H9 (cell line): ENCODE measurements at regions not wholly inside any gene's neighbourhood (a gene's known extent, or its start where the extent isn't known, plus 50 kb on each side); places are given as distances from the start of the nearest gene placed in this dataset.

Experiments used
- DNase-seq: peaks from one replicate; pipeline ENCODE4 v3.0.0-alpha.2; 2017
- H2AFZ ChIP-seq: one replicate; pipeline ENCODE4 v1.6.1; 2013; ENCODE audit warnings: mild to moderate bottlenecking, low read length, control low read depth, moderate library complexity
- H2AK5ac ChIP-seq: 2 replicates; pipeline ENCODE4 v1.6.1; 2013; ENCODE audit warnings: low read length, control low read depth, mixed read lengths; ENCODE audit not compliant: insufficient read length
- H2BK120ac ChIP-seq: one replicate; pipeline ENCODE4 v1.6.1; 2013; ENCODE audit warnings: low read depth, mild to moderate bottlenecking, low read length, control low read depth, inconsistent platforms; ENCODE audit not compliant: poor library complexity, severe bottlenecking
- H2BK12ac ChIP-seq: 2 replicates; pipeline ENCODE4 v1.6.1; 2013; ENCODE audit warnings: low read length, control low read depth, mixed read lengths, low read depth; ENCODE audit not compliant: insufficient read length
- H2BK15ac ChIP-seq: 2 replicates; pipeline ENCODE4 v1.6.1; 2013; ENCODE audit warnings: low read depth, low read length, control low read depth
- H2BK20ac ChIP-seq: one replicate; pipeline ENCODE4 v1.6.1; 2013; ENCODE audit warnings: low read depth, mild to moderate bottlenecking, low read length, control low read depth, inconsistent platforms; ENCODE audit not compliant: poor library complexity, severe bottlenecking
- H2BK5ac ChIP-seq: 2 replicates; pipeline ENCODE4 v1.6.1; 2013; ENCODE audit warnings: low read length, control low read depth, mixed read lengths; ENCODE audit not compliant: insufficient read length
- H3K14ac ChIP-seq: 2 replicates; pipeline ENCODE4 v1.6.1; 2013; ENCODE audit warnings: low read length, control low read depth; ENCODE audit not compliant: insufficient read depth
- H3K18ac ChIP-seq: 2 replicates; pipeline ENCODE4 v1.6.1; 2013; ENCODE audit warnings: low read depth, mild to moderate bottlenecking, mixed read lengths, low read length, control low read depth; ENCODE audit not compliant: insufficient read length
- H3K23ac ChIP-seq: 2 replicates; pipeline ENCODE4 v1.6.1; 2013; ENCODE audit warnings: low read length, control low read depth, mixed read lengths, low read depth; ENCODE audit not compliant: insufficient read length
- H3K23me2 ChIP-seq: 2 replicates; pipeline ENCODE4 v1.6.1; 2013; ENCODE audit warnings: low read depth, mild to moderate bottlenecking, mixed read lengths, low read length, control low read depth; ENCODE audit not compliant: insufficient read length, poor library complexity, severe bottlenecking
- H3K27ac ChIP-seq: 2 replicates; pipeline ENCODE4 v1.5.1; 2013; ENCODE audit warnings: low read length, control low read depth, mixed read lengths, low read depth; ENCODE audit not compliant: insufficient read length
- H3K27me3 ChIP-seq: 2 replicates; pipeline ENCODE4 v1.6.1; 2013; ENCODE audit warnings: low read length, control low read depth, inconsistent platforms; ENCODE audit not compliant: insufficient read depth
- H3K4ac ChIP-seq: 2 replicates; pipeline ENCODE4 v1.6.1; 2013; ENCODE audit warnings: low read depth, mild to moderate bottlenecking, control low read depth, inconsistent platforms, low read length, moderate library complexity
- H3K4me1 ChIP-seq: 2 replicates; pipeline ENCODE4 v1.6.1; 2013; ENCODE audit warnings: low read length, control low read depth, inconsistent platforms; ENCODE audit not compliant: insufficient read depth
- H3K4me2 ChIP-seq: 2 replicates; pipeline ENCODE4 v1.6.1; 2013; ENCODE audit warnings: low read length, control low read depth, mixed read lengths; ENCODE audit not compliant: insufficient read length, insufficient read depth
- H3K56ac ChIP-seq: 2 replicates; pipeline ENCODE4 v1.6.1; 2013; ENCODE audit warnings: low read depth, mild to moderate bottlenecking, mixed read lengths, low read length, control low read depth; ENCODE audit not compliant: insufficient read length
- H3K79me1 ChIP-seq: 2 replicates; pipeline ENCODE4 v1.6.1; 2013; ENCODE audit warnings: low read depth, mild to moderate bottlenecking, moderate library complexity, low read length, control low read depth, inconsistent platforms; ENCODE audit not compliant: insufficient read depth, poor library complexity, severe bottlenecking
- H3K79me2 ChIP-seq: 2 replicates; pipeline ENCODE4 v1.6.1; 2013; ENCODE audit warnings: low read length, control low read depth, inconsistent platforms; ENCODE audit not compliant: insufficient read depth
- H3K9ac ChIP-seq: 2 replicates; pipeline ENCODE4 v1.6.1; 2013; ENCODE audit warnings: low read length, control low read depth, mixed read lengths; ENCODE audit not compliant: insufficient read length; ENCODE audit errors: extremely low read depth
- H3K9me3 ChIP-seq: one replicate; pipeline ENCODE4 v1.6.1; 2013; ENCODE audit warnings: low read depth, low read length, inconsistent platforms; ENCODE audit not compliant: control insufficient read depth
- H3T11ph ChIP-seq: one replicate; pipeline ENCODE4 v1.6.1; 2013; ENCODE audit warnings: mild to moderate bottlenecking, low read length, control low read depth, inconsistent platforms
- H4K20me1 ChIP-seq: one replicate; pipeline ENCODE4 v1.6.1; 2013; ENCODE audit not compliant: control insufficient read depth, insufficient read length, insufficient read depth
- H4K5ac ChIP-seq: 2 replicates; pipeline ENCODE4 v1.6.1; 2013; ENCODE audit warnings: low read depth, mild to moderate bottlenecking, mixed read lengths, low read length, control low read depth; ENCODE audit not compliant: insufficient read length
- H4K8ac ChIP-seq: replicated peaks from 2 replicates; pipeline ENCODE4 v1.6.1; 2013; ENCODE audit warnings: low read length, control low read depth, mixed read lengths, low read depth; ENCODE audit not compliant: insufficient read length
- H4K91ac ChIP-seq: 2 replicates; pipeline ENCODE4 v1.6.1; 2013; ENCODE audit warnings: low read depth, mild to moderate bottlenecking, moderate library complexity, mixed read lengths, low read length, control low read depth; ENCODE audit not compliant: insufficient read length
- H3K27ac Mint-ChIP-seq, 3 experiments: 2 replicates in 2 of 3; 3 replicates in 1 of 3; pipeline ENCODE4 v1.8.0; 2020 to 2021; ENCODE audit warnings: mixed read lengths in 3 of 3, mild to moderate bottlenecking in 1 of 3, moderate library complexity in 1 of 3
- H3K27me3 Mint-ChIP-seq: 2 replicates; pipeline ENCODE4 v1.8.0; 2021; ENCODE audit warnings: low read depth, mild to moderate bottlenecking, moderate library complexity, mixed read lengths
- H3K36me3 Mint-ChIP-seq, 3 experiments: 2 replicates in 2 of 3; 3 replicates in 1 of 3; pipeline ENCODE4 v1.8.0; 2020 to 2021; ENCODE audit warnings: low read depth in 3 of 3, mixed read lengths in 3 of 3; ENCODE audit not compliant: insufficient read depth in 1 of 3
- H3K4me1 Mint-ChIP-seq, 2 experiments: 2 replicates each; pipeline ENCODE4 v1.8.0; 2020; ENCODE audit warnings: mixed read lengths in 2 of 2
- H3K4me3 Mint-ChIP-seq, 2 experiments: 2 replicates in 1 of 2; 3 replicates in 1 of 2; pipeline ENCODE4 v1.8.0; 2020 to 2021; ENCODE audit warnings: mild to moderate bottlenecking in 2 of 2, mixed read lengths in 2 of 2, moderate library complexity in 1 of 2
- H3K9me3 Mint-ChIP-seq, 2 experiments: 2 replicates in 1 of 2; 3 replicates in 1 of 2; pipeline ENCODE4 v1.8.0; 2020; ENCODE audit warnings: mild to moderate bottlenecking in 2 of 2, mixed read lengths in 2 of 2, moderate library complexity in 1 of 2
- CTCF ChIP-seq: fragments of 200-600 bp; sonication (generic); conservative IDR thresholded peaks from 3 replicates; pipeline ENCODE4 v1.8.0; 2021; ENCODE audit warnings: antibody characterized with exemption, mild to moderate bottlenecking
- WGBS: extraction: QIAGEN DNeasy Blood & Tissue Kit; methylation state at CpG from one replicate; pipeline ENCODE4 v1.1.7; 2013; ENCODE audit warnings: missing lambda C conversion rate, low lambda C conversion rate, mixed read lengths; ENCODE audit not compliant: insufficient read length; ENCODE audit errors: extremely low coverage; 5-methylcytosine and 5-hydroxymethylcytosine counted together

GRCh38 chr1:157380523-157380922, 171.8 kb downstream of the FCRL5 start:
- no peaks in the 10 kb centered on the region for H3K27me3 Mint-ChIP-seq
- Histone ChIP-seq H3K4me2 (no peak overlapping the region), H2BK20ac (no peak overlapping the region), H3K27ac (no peak overlapping the region), H4K8ac (no peak overlapping the region), H3K79me1 (no peaks in the 10 kb centered on the region), H3K27me3 (no peaks in the 10 kb centered on the region), H3K23ac (no peak overlapping the region), H3K9ac (no peak overlapping the region), H4K20me1 (no peaks in the 10 kb centered on the region), H3K4ac (no peak overlapping the region), H3K56ac (no peak overlapping the region), H2BK5ac (no peak overlapping the region), H4K5ac (no peak overlapping the region), H3K4me1 (no peaks in the 10 kb centered on the region; the same call in 1 of the 2 replicates), H2BK120ac (no peak overlapping the region), H3T11ph (no peak overlapping the region), H2BK15ac (no peak overlapping the region), H2AFZ (no peak overlapping the region), H2BK12ac (no peak overlapping the region), H2AK5ac (no peak overlapping the region), H3K18ac (no peak overlapping the region), H3K9me3 (no peaks in the 10 kb centered on the region), H3K23me2 (no peaks in the 10 kb centered on the region), H3K79me2 (no peaks in the 10 kb centered on the region), H4K91ac (no peak overlapping the region), H3K14ac (no peak overlapping the region)
- H3K4me3 Mint-ChIP-seq, result no peak overlapping the region
- H3K4me1 Mint-ChIP-seq, result peaks cover 11 to 14% of the 10 kb centered on the region in 2 experiments
- peak overlapping the region in 1 of 3 experiments; percentile 74; a peak in 1 of 7 replicates for H3K27ac Mint-ChIP-seq
- H3K9me3 Mint-ChIP-seq, result no peaks in the 10 kb centered on the region
- no CpG with 5 or more reads among the region's 6 CpGs for WGBS
- TF ChIP-seq CTCF, result no peak
- no peaks in the 10 kb centered on the region for H3K36me3 Mint-ChIP-seq
- no peak for DNase-seq
